ENCODE measurements at regions not wholly inside any gene's neighbourhood (a gene's known extent, or its start where the extent isn't known, plus 50 kb on each side); places are given as distances from the start of the nearest gene placed in this dataset.

- DNase-seq (ENCODE audit: low read depth), result peak; percentile 55
These were observed 106.5 kb upstream of the SLC4A7 start for GRCh38 chr3:27590437-27591298.

DNA sequence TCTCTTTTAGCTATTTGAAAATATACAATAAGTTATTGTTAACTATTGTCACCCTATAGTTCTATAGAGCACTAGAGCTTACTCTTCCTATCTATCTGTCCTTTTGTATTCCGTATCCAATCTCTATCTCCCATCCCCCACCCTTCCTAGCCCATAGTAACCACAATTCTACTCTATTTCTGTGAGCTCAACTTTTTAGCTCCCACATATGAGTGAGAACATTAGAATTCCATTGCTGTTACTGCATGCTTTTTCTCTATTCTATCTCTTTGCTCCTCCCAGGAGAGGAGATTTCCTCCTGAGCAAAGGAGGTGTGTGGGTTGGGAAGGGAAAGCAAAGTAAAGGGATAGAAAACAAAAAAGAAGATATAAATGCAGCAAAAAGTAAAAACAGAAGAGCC is 105.6 kb upstream of the SLC4A7 start:
- DNase-seq (ENCODE audit: low read depth), result no peak

GRCh38 chr3:27585429-27585828 is 101.2 kb upstream of the SLC4A7 start:
- DNase-seq (ENCODE audit: low read depth), result no peak

DNA sequence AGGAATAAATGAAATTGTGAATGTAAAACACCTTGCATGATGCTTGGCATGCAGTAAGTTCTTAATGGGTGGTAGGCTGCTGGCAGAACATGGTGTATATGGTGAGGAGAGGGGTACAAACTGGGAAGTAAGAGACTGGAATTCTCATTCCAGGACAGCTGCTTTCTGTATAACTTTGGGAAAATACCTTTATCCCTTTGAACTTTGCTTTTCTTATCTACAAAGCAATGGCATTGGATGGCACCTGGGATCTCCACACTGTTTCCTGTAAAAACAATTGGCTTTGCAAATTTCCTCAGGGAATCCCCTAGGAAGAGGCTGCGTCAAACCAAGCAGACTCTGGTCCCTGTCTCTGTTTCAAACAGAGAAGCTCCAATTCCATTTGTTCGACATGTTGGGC is 100.7 kb upstream of the SLC4A7 start:
- DNase-seq (ENCODE audit: low read depth), result no peak

DNA sequence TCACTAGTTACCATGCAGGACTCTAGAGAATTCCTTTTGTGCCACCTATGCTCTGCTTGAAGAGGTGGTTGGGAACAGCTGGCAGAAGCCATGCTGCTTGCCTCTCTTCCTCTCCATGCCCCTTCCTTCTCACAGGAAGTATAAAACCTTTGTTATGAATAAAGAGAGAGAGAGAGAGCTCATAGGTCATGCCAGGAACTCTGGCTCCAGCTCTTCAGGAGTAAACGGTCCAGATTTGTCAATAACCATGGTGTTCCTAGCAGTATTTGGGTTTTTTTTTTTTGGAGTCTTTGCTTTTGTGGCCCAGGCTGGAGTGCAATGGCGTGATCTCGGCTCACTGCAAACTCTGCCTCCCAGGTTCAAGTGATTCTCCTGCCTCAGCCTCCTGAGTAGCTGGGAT is 97.7 kb upstream of the SLC4A7 start:
- no peak for DNase-seq (ENCODE audit: low read depth)

DNA sequence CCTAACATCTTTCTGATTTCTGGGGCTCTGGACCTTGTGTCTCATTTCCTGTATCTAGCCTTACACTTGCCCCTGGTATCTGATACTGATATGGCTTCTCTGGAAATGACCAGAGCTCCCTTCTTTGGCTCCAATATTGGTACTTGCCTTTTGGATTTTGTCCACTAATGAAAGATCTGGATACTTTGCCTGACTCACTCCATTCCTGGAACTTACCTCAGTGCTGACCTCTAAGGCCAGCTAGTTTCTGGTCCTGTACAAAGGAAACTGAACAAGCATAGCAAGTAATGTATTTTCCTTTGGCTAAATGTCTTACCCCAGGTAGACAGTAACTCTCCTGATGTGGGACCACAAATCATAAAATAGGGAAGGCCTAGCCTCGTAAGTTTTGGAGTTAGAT is 93.8 kb upstream of the SLC4A7 start:
- no peak for DNase-seq (ENCODE audit: low read depth)

- DNase-seq (ENCODE audit: low read depth), result no peak
These were observed 93.3 kb upstream of the SLC4A7 start for GRCh38 chr3:27577504-27577903.

- no peak for DNase-seq (ENCODE audit: low read depth)
These were observed 92.0 kb upstream of the SLC4A7 start for GRCh38 chr3:27576171-27576570.

DNA sequence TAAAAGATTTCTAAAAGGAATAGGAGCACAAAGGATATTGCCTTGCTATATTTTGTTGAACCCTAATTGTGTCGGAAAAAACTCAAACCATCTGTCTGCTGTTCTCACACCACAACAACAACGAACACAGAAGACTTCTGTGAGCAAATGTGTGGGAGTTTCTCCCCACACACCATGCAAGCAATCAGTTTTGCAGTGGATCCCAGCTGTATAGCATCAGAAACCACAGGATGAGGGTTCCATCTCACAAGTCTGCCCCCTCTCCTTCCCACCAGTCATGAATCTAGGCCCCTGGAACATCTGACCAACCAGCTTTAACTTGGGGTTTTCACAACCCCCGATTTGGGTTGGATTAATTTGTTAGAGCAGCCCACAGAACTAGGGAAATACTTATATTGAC is 91.3 kb upstream of the SLC4A7 start:
- DNase-seq (ENCODE audit: low read depth), result no peak

DNA sequence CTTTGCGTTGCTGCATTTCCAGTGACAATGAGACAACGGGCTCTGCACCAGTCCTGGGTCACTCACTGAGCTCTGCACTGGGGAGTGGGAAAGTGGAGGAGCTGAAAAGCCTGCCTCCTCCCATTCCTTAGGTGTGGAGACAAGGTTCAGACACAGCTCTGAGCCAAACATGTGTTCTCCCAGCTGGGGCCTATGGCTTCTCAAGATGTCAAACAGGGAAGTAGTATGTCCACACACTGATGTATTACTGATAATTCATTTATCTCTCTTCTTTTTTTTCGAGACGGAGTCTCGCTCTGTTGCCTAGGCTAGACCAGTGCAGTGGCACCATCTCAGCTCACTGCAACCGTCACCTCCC is 90.2 kb upstream of the SLC4A7 start:
- DNase-seq (ENCODE audit: low read depth), result no peak

DNA sequence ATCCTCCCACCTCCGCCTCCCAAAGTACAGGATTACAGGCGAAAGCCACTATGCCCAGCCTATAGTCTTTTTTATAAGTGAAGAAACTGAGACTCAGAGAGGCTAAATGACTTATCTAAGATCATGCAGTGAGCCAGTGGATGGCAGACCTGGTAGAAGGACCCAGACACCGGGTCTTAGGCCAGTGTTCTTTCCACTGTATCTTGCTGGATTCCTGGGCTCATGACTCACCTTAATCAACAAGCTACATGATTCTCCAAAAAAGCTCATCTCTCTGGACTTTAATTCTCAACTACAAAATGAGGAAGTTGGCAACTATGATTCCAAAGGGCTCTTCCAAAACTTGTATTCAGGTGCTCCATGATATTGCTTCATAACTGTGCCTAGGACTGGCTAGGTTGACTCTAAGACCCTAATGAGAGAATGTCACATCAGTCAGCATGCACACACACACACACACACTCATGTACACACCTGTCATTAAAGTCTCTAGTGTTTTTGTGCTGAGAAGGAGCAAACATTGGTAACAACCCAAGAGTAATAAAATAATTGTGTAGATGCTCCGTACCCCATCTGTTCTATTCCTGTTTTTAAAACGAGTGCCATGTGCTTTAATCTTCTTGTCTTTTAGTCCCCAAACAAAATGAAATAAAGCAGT is 89.7 kb upstream of the SLC4A7 start:
- DNase-seq (ENCODE audit: low read depth), result no peak

DNA sequence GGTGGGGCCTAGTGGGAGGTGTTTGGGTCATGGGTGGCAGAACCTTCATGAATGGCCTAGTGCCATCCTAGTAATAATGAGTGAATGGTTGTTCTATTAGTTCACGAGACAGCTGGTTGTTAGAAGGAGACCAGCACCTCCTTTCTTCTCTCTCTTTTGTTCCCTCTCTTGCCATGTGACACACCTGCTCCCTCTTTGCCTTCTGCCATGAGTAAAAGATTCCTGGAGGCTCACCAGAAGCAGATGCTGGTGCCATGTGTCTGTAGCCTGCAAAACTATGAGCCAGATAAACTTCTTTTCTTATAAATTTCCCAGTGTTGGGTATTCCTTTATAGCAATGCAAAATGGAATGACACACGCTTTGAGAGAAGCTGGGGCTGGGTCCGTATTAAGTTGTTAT is 89.0 kb upstream of the SLC4A7 start:
- DNase-seq (ENCODE audit: low read depth), result no peak

GRCh38 chr3:27571345-27571744 is 87.2 kb upstream of the SLC4A7 start:
- no peak for DNase-seq (ENCODE audit: low read depth)

DNA sequence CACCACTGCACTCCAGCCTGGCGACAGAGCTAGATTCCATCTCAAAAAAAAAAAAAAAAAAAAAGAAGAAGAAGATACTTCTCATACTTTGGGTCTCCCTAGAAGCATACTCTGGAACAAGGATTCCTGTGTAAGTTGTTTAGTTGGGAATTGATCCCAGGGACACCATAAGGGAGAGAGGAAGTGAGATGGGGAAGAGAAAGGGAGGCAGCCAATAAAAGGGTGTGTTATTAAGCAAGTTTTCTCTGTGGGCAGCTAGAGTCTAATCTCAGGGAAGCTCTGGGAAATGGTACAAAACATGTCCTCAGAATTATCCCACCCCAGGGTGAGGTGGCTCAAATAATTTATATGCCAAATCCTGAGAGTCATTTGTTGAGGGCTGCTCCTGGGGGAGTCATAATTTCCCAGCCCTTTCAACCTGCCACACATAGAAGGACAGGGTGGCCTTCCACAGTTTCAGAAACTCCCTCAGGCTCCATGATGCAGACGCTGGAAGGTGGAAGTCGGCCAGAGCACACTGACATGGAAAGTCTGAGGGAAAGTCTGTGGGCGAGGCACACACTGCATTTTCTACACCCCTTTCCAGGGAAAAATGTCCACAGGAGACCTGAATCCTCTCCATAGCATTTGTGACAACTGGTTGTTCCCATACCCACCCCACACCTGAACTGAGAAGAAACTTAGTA is 86.4 kb upstream of the SLC4A7 start:
- no peak for DNase-seq (ENCODE audit: low read depth)

- no peak for DNase-seq (ENCODE audit: low read depth)
These were observed 84.2 kb upstream of the SLC4A7 start for GRCh38 chr3:27568393-27568792.

GRCh38 chr3:27567251-27567650 is 83.1 kb upstream of the SLC4A7 start:
- DNase-seq (ENCODE audit: low read depth), result no peak

DNA sequence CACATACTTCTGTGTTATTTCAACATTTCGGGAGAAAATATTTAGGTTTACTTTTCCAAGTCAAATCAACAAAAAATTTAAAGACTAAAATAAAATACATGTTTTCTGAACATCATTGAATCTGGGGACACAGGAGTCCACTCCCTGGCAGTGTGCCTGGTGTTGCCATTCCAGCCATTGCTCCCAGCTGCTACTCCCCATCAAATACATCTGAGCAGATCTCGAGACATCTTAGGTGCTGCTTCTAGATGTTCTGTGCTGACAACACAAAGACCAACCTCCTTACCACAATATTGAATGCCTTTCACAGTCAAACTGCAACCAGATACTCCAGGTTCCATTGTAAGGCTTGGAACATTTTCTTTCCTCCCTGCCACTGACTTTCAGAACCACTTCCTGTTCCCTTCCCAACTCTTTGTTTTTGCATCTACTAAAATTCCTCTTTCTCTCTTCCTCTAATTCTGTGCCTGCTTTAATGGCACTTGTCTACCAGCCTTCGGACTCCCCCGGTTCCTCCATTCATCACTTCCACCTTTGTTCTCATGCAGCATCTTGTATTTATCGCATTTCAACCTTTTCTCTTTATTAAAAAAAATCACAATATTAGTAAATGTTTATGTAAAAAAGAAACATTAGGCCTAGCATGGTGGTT is 81.1 kb upstream of the SLC4A7 start:
- no peak for DNase-seq (ENCODE audit: low read depth)

GRCh38 chr3:27561576-27561975 is 77.4 kb upstream of the SLC4A7 start:
- no peak for DNase-seq (ENCODE audit: low read depth)

GRCh38 chr3:27560484-27561056 is 76.4 kb upstream of the SLC4A7 start:
- DNase-seq (ENCODE audit: low read depth), result no peak

DNA sequence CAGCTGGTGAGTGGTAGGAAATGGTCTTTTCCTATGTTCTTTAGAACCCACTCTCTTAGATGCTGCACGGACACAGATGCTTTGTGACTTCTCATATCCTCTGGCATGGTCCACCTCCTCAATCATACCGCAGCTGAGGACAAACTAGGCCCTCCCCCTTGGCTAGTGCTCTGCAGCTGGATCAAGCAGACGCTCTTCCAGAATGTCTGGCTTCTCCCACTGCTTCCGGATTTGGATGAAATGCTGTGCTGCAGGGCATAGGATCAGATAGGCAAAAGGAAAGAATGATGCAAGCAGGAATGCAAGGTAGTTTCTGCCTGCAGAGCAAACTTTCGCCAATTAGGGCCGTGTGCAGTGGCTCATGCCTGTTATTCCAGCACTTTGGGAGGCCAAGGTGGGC is 75.7 kb upstream of the SLC4A7 start:
- DNase-seq (ENCODE audit: low read depth), result no peak

DNA sequence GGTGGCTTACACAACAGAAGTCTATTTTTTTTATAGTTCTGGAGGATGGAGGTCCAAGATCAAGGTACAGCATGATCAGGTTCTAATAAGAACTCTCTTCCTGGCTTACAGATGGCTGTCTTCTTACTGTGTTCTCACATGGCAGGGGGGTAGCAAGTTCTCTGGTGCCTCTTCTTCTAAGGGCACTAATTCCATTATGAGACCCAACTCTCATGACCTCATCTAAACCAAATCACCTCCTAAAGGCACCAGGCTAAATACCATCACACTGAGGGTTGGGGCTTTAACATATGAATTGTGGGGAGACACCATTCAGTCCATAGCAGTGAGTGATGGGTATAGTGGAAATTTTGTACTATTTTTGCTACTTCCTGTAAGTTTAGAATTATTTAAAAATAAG is 75.2 kb upstream of the SLC4A7 start:
- no peak for DNase-seq (ENCODE audit: low read depth)

DNA sequence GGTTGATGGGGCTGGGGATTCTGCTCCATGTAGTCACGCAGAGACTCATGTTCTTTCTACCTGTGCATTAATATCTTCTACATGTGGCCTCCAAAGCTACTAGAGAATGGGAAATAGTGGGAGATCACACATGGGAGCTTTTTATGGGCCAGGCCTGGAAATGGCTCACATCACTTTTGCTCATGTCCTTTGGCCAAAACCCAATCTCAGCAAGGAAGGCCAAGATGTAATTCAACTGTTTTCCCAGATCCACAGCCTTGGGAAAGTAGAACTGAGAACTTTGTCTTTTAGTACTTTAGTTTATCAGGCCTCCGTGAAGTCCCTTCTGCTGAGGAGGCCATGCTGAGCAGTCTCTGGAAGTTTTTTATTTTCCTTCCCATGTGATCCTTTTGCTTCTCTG is 73.2 kb upstream of the SLC4A7 start:
- DNase-seq (ENCODE audit: low read depth), result no peak
